ENCODE measurements at regions not wholly inside any gene's neighbourhood (a gene's known extent, or its start where the extent isn't known, plus 50 kb on each side); places are given as distances from the start of the nearest gene placed in this dataset.

DNA sequence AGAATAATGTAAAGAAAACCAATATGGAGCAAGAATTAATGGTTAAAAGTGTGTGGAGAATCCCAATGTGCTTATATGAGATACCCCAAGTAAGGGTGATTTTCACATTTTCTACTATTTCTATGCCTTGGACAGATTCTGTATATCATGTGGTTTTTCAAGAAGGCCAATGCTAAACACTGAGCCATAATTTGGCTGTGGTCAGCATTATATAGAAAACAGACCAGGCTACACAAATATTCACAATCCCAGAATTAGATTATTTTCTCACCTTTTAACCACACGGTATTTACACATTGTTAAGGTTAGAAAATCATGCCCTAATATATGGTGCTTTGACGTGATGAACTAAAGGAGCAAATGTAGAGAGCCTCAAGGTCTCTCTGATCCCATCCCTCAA, 277.4 kb upstream of the LRATD1 start:
- H3K36me3 ChIP-seq = no peaks in the 10 kb centered on the region
- no peaks in the 10 kb centered on the region for H3K27me3 ChIP-seq
- H3K9me3 ChIP-seq (ENCODE audit: low read depth) = no peaks in the 10 kb centered on the region
- no peaks in the 10 kb centered on the region for H3K4me1 ChIP-seq (ENCODE audit: low read depth)
- DNase-seq (ENCODE audit: low read depth in 1 of 2, low spot score in 1 of 2) = no peak
- H3K4me3 ChIP-seq = no peak overlapping the region
- no peak overlapping the region for H3K27ac ChIP-seq
- TF ChIP-seq, protein P1, sequence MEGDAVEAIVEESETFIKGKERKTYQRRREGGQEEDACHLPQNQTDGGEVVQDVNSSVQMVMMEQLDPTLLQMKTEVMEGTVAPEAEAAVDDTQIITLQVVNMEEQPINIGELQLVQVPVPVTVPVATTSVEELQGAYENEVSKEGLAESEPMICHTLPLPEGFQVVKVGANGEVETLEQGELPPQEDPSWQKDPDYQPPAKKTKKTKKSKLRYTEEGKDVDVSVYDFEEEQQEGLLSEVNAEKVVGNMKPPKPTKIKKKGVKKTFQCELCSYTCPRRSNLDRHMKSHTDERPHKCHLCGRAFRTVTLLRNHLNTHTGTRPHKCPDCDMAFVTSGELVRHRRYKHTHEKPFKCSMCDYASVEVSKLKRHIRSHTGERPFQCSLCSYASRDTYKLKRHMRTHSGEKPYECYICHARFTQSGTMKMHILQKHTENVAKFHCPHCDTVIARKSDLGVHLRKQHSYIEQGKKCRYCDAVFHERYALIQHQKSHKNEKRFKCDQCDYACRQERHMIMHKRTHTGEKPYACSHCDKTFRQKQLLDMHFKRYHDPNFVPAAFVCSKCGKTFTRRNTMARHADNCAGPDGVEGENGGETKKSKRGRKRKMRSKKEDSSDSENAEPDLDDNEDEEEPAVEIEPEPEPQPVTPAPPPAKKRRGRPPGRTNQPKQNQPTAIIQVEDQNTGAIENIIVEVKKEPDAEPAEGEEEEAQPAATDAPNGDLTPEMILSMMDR (IDR thresholded peaks at IDR 0.05; ENCODE audit: low read depth, low read length) = no peak

GRCh38 chr2:14358339-14358738, 274.2 kb upstream of the LRATD1 start:
- Histone ChIP-seq H3K4me3 (no peak overlapping the region), H3K36me3 (no peaks in the 10 kb centered on the region), H3K27me3 (no peaks in the 10 kb centered on the region), H3K9me3 (ENCODE audit: low read depth) (no peaks in the 10 kb centered on the region), H3K4me1 (ENCODE audit: low read depth) (no peaks in the 10 kb centered on the region), H3K27ac (no peak overlapping the region)
- TF ChIP-seq, protein P1 (IDR thresholded peaks at IDR 0.05; ENCODE audit: low read depth, low read length) = no peak
- no peak for DNase-seq (ENCODE audit: low read depth in 1 of 2, low spot score in 1 of 2)

DNA sequence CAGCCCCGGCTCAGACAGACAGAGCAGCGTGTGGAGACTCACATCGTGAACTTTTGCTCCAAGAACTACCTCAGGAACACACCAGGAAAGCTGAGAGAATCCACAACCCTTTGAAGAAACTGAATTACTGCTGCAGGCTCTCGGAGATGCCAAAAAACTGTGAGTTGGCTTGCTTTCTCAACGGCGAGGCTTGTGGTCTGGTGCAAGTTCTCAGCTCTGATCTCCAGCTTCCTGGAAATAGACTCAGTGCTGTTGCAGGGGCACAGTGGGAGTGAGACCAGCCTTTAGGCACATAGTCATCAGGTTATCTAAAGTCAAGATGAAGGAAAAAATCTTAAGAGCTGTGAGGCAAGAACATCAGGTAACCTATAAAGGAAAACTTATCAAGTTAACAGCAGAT, 273.7 kb upstream of the LRATD1 start:
- Histone ChIP-seq H3K4me3 (no peak overlapping the region), H3K27me3 (no peaks in the 10 kb centered on the region), H3K4me1 (ENCODE audit: low read depth) (no peaks in the 10 kb centered on the region), H3K36me3 (no peaks in the 10 kb centered on the region), H3K9me3 (ENCODE audit: low read depth) (no peaks in the 10 kb centered on the region), H3K27ac (no peak overlapping the region)
- DNase-seq (ENCODE audit: low read depth in 1 of 2, low spot score in 1 of 2) = no peak
- TF ChIP-seq, protein P1 (IDR thresholded peaks at IDR 0.05; ENCODE audit: low read depth, low read length) = no peak

DNA sequence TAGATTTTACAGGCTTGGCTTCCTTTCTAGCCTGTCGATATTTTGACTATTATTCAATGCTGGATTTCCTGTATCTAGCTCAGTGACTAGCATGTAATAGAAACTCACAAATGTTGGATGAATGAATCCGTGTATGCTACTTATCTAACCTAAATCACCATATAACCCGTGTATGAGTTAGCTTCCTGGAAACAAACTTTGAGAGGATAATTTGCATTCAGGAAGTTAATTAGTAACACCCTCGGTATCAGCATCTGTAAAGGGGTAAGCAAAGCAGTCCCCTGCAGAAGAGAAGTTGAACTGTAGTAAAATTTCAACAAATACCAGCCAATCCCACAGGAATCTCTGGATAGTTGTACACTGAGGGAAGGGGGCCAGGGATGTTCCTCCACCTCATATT, 269.4 kb upstream of the LRATD1 start:
- H3K27ac ChIP-seq = no peak overlapping the region
- TF ChIP-seq, protein P1 (IDR thresholded peaks at IDR 0.05; ENCODE audit: low read depth, low read length) = no peak
- DNase-seq (ENCODE audit: low read depth in 1 of 2, low spot score in 1 of 2) = no peak
- no peaks in the 10 kb centered on the region for H3K27me3 ChIP-seq
- no peaks in the 10 kb centered on the region for H3K36me3 ChIP-seq
- H3K4me3 ChIP-seq = no peak overlapping the region
- H3K4me1 ChIP-seq (ENCODE audit: low read depth) = no peaks in the 10 kb centered on the region
- H3K9me3 ChIP-seq (ENCODE audit: low read depth) = no peaks in the 10 kb centered on the region

DNA sequence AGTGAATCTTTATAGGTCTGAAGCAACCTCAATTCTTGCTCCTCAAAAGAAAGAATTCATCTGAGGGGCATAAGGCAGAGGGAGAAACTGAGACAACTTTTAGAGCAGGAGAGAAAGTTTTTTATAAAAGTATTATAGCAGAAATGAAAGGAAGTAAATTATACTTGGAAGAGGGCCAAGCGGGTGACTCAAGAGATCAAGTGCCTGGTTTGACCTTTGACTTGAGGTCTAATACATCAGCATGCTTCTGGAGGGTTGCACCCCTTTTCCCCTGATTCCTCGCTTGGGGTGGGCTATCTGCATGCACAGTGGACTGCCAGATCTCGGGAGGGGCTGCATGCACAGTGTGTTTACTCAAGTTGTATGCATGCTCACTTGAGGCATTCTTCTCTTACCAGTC, 268.5 kb upstream of the LRATD1 start:
- no peak for DNase-seq (ENCODE audit: low read depth in 1 of 2, low spot score in 1 of 2)
- Histone ChIP-seq H3K4me1 (ENCODE audit: low read depth) (no peaks in the 10 kb centered on the region), H3K36me3 (no peaks in the 10 kb centered on the region), H3K27me3 (no peaks in the 10 kb centered on the region), H3K27ac (no peak overlapping the region), H3K9me3 (ENCODE audit: low read depth) (no peaks in the 10 kb centered on the region), H3K4me3 (no peak overlapping the region)
- TF ChIP-seq, protein P1 (IDR thresholded peaks at IDR 0.05; ENCODE audit: low read depth, low read length) = no peak

- H3K4me1 ChIP-seq (ENCODE audit: low read depth) = no peaks in the 10 kb centered on the region
- TF ChIP-seq, protein P1 (IDR thresholded peaks at IDR 0.05; ENCODE audit: low read depth, low read length) = no peak
- no peak overlapping the region for H3K27ac ChIP-seq
- H3K4me3 ChIP-seq = no peak overlapping the region
- no peaks in the 10 kb centered on the region for H3K9me3 ChIP-seq (ENCODE audit: low read depth)
- no peak for DNase-seq (ENCODE audit: low read depth in 1 of 2, low spot score in 1 of 2)
- H3K36me3 ChIP-seq = no peaks in the 10 kb centered on the region
- H3K27me3 ChIP-seq = no peaks in the 10 kb centered on the region
Observed at GRCh38 chr2:14364471-14364870, 268.0 kb upstream of the LRATD1 start.

Measured in cardiac muscle cell (in vitro differentiated cells and primary cell).